ENCODE measurements at regions not wholly inside any gene's neighbourhood (a gene's known extent, or its start where the extent isn't known, plus 50 kb on each side); places are given as distances from the start of the nearest gene placed in this dataset.

- no peak for DNase-seq
Observed at GRCh38 chr18:26794230-26795101, 71.0 kb downstream of the AQP4 start.

GRCh38 chr18:26792661-26793060, 72.8 kb downstream of the AQP4 start:
- no peak for DNase-seq

- DNase-seq, result no peak
Observed at GRCh38 chr18:26791676-26792075, 73.8 kb downstream of the AQP4 start.

- DNase-seq, result no peak
Observed at GRCh38 chr18:26784599-26784998, 80.9 kb downstream of the AQP4 start.

- DNase-seq, result no peak
Observed at GRCh38 chr18:26783170-26783569, 82.3 kb downstream of the AQP4 start.

- no peak for DNase-seq
Observed at GRCh38 chr18:26780520-26781325, 84.8 kb downstream of the AQP4 start.

- DNase-seq, result no peak
Observed at GRCh38 chr18:26778054-26778393, 87.5 kb downstream of the AQP4 start.

- DNase-seq, result no peak
Observed at GRCh38 chr18:26777351-26778053, 88.0 kb downstream of the AQP4 start.

GRCh38 chr18:26772691-26773090, 92.8 kb downstream of the AQP4 start:
- DNase-seq, result no peak

- DNase-seq, result no peak
Observed at GRCh38 chr18:26771524-26771923, 94.0 kb downstream of the AQP4 start.

GRCh38 chr18:26768385-26768784, 97.1 kb downstream of the AQP4 start:
- no peak for DNase-seq

- no peak for DNase-seq
Observed at GRCh38 chr18:26765498-26765897, 100.0 kb downstream of the AQP4 start.

GRCh38 chr18:26764586-26764985, 100.9 kb downstream of the AQP4 start:
- DNase-seq, result no peak

GRCh38 chr18:26764177-26764576, 101.3 kb downstream of the AQP4 start:
- DNase-seq, result no peak

GRCh38 chr18:26763446-26764110, 101.9 kb downstream of the AQP4 start:
- DNase-seq, result no peak

GRCh38 chr18:26757263-26758019, 108.1 kb downstream of the AQP4 start:
- no peak for DNase-seq

- no peak for DNase-seq
Observed at GRCh38 chr18:26756556-26756955, 109.0 kb downstream of the AQP4 start.

GRCh38 chr18:26746826-26747475, 118.6 kb downstream of the AQP4 start:
- no peak for DNase-seq

GRCh38 chr18:26746398-26746797, 119.1 kb downstream of the AQP4 start:
- DNase-seq, result no peak

GRCh38 chr18:26745288-26746181, 120.0 kb downstream of the AQP4 start:
- DNase-seq, result no peak

- no peak for DNase-seq
Observed at GRCh38 chr18:26741758-26742157, 123.7 kb downstream of the AQP4 start.
